HG02943 (cell line): ENCODE measurements at regions not wholly inside any gene's neighbourhood (a gene's known extent, or its start where the extent isn't known, plus 50 kb on each side); places are given as distances from the start of the nearest gene placed in this dataset.

ENCODE experiments used
- ATAC-seq: cut with Tn5 transposase; IDR thresholded peaks from one replicate; pipeline ENCODE4 v1.9.1; 2021; ENCODE audit warnings: mild to moderate bottlenecking, low read depth, moderate library complexity; ENCODE audit not compliant: unreplicated experiment

DNA sequence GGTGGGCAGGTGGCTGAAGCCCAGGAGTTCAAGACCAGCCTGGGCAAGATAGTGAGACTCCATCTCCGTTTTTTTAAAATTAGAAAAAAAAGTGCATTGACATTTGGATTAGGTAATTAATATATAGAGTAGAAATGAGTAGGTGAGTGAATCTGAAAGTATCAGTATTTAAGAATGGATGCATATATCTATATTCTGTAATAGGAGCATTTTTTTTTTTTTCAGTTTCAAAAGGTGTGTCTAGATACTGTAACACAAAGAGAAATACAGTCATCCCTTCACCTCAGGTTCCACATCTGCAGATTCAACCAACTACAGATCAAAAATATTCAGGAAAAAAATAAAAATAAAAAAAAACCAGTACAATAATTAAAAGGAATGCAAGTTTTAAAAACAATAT, 50.8 kb downstream of the RBM27 start:
- no peak for ATAC-seq

DNA sequence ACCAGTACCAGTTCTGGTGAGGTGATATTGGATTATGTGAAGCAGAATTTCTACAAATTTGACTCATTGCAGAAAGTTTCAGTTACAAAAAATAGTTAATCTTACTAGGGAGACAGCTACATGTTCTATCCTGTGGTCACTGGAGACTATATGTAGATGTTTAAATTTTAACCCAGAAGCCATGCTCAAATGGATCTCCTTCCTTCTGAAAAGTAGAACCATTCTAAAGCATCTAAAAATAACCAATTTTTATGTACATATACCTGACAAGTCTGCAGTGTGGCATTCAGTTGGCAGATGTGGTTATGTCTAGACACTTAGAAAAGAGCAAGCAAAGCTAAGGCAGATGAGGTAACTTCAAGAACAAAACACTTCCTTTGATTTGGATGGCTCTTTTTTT, 65.5 kb upstream of the POU4F3 start:
- ATAC-seq: peak; percentile 82

GRCh38 chr5:146283344-146283761, 55.3 kb upstream of the POU4F3 start:
- ATAC-seq: no peak

DNA sequence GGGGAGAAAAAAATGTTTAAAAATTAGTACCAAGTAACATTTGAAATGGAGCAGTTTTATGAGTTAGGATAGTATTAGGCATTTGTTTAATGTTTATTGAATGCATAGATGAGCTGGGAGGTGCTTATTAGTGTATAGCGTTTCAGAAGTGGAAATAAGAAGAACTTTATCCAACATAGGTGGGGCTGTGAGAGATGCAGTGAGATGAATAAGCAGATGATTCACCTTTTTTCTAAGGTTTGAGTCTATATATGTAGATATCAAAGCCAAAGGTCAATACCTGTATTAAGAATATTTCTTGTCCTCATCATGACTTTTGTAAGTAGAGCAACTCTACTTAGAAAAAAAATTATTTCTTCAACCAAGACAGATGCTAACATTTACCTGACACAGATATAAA, 54.6 kb upstream of the POU4F3 start:
- ATAC-seq: no peak
